ENCODE measurements at regions not wholly inside any gene's neighbourhood (a gene's known extent, or its start where the extent isn't known, plus 50 kb on each side); places are given as distances from the start of the nearest gene placed in this dataset.
"Not testable (repeated sequence)": the region's sequence is repeated elsewhere in the genome, so short reads cannot be mapped to it uniquely, and the experiment has no call there.

DNA sequence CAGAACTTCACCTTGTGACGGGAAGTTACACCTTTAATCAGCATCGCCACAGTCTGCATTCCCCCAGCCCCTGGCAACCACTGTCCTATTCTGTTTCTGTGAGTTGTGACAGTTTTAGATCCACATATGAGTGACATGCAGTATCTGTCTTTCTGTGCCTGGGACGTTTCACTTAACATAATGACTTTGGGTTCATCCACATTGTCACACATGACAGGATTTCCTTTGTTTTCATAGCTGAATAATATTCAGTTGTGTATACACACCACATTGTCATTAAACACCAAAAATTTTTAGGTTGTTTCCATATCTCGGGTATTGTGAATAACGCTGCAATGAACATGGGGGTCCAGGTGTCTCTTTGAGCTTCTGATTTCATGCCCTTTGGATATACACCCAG is 62.6 kb upstream of the BDH1 start:
- not testable (repeated sequence) for H3K9ac ChIP-seq (ENCODE audit: low read depth, low read length); ATAC-seq (ENCODE audit: insufficient read depth, low read depth); H3K27me3 ChIP-seq (ENCODE audit: insufficient read depth, low read length, poor library complexity); H3K4me3 ChIP-seq (ENCODE audit: low read depth in 1 of 2, low read length in 2 of 2); H3K79me2 ChIP-seq (ENCODE audit: insufficient read depth, low read length); H4K20me1 ChIP-seq (ENCODE audit: insufficient read depth, low read length); H3K4me2 ChIP-seq (ENCODE audit: insufficient read depth, low read length); H3K27ac ChIP-seq (ENCODE audit: low read length); H3K4me1 ChIP-seq (ENCODE audit: insufficient read depth, low read length); DNase-seq; H2AFZ ChIP-seq (ENCODE audit: low read depth, low read length)
- Histone ChIP-seq H3K36me3 (ENCODE audit: insufficient read depth, low read length) (peaks cover 81% of the 10 kb centered on the region), H3K9me3 (ENCODE audit: insufficient read depth, low read length, severe bottlenecking) (peaks cover 20% of the 10 kb centered on the region)

DNA sequence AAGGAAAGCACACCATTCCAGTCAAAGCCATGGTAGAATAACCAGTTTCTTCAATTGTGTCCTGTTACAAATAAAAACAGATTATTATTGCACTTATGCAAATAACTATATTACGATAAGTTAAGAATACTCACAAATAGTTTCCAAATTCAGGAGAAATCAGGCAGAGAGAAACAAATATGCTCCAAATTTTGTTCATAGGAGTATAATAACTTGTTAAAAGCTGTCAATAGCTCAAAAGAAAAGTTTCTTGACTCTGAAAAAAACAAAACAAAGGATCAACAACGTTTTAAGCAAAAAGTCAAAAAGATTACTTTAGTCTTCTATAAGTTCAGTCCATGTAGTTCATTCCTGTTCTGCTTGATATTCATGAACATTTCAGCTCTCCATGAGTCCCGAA is 59.7 kb upstream of the BDH1 start:
- H3K27ac ChIP-seq (ENCODE audit: low read length), result no peak overlapping the region
- peaks cover 87% of the 10 kb centered on the region for H3K36me3 ChIP-seq (ENCODE audit: insufficient read depth, low read length)

GRCh38 chr3:197614134-197614533 is 58.4 kb upstream of the BDH1 start:
- not testable (repeated sequence) for H3K4me1 ChIP-seq (ENCODE audit: insufficient read depth, low read length); ATAC-seq (ENCODE audit: insufficient read depth, low read depth); H3K79me2 ChIP-seq (ENCODE audit: insufficient read depth, low read length); H3K4me3 ChIP-seq (ENCODE audit: low read depth in 1 of 2, low read length in 2 of 2); H3K27ac ChIP-seq (ENCODE audit: low read length); H3K9ac ChIP-seq (ENCODE audit: low read depth, low read length); H2AFZ ChIP-seq (ENCODE audit: low read depth, low read length); H4K20me1 ChIP-seq (ENCODE audit: insufficient read depth, low read length); H3K27me3 ChIP-seq (ENCODE audit: insufficient read depth, low read length, poor library complexity); DNase-seq; H3K4me2 ChIP-seq (ENCODE audit: insufficient read depth, low read length)
- Histone ChIP-seq H3K9me3 (ENCODE audit: insufficient read depth, low read length, severe bottlenecking) (peaks cover 20% of the 10 kb centered on the region), H3K36me3 (ENCODE audit: insufficient read depth, low read length) (peaks cover 86% of the 10 kb centered on the region)

More for the DNA sequence above, 59.7 kb upstream of the BDH1 start:
- TF ChIP-seq, protein P1, sequence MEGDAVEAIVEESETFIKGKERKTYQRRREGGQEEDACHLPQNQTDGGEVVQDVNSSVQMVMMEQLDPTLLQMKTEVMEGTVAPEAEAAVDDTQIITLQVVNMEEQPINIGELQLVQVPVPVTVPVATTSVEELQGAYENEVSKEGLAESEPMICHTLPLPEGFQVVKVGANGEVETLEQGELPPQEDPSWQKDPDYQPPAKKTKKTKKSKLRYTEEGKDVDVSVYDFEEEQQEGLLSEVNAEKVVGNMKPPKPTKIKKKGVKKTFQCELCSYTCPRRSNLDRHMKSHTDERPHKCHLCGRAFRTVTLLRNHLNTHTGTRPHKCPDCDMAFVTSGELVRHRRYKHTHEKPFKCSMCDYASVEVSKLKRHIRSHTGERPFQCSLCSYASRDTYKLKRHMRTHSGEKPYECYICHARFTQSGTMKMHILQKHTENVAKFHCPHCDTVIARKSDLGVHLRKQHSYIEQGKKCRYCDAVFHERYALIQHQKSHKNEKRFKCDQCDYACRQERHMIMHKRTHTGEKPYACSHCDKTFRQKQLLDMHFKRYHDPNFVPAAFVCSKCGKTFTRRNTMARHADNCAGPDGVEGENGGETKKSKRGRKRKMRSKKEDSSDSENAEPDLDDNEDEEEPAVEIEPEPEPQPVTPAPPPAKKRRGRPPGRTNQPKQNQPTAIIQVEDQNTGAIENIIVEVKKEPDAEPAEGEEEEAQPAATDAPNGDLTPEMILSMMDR (IDR thresholded peaks at IDR 0.05; ENCODE audit: borderline replicate concordance, extremely low read depth, low read length, poor library complexity, severe bottlenecking), result no peak
- TF ChIP-seq EZH2 (IDR thresholded peaks at IDR 0.05; ENCODE audit: borderline replicate concordance, low read depth, low read length, severe bottlenecking), result no peak
- ATAC-seq (ENCODE audit: insufficient read depth, low read depth), result no peak
- no peaks in the 10 kb centered on the region for H3K27me3 ChIP-seq (ENCODE audit: insufficient read depth, low read length, poor library complexity)
- no peak overlapping the region for H3K9ac ChIP-seq (ENCODE audit: low read depth, low read length)
- no peaks in the 10 kb centered on the region for H3K4me1 ChIP-seq (ENCODE audit: insufficient read depth, low read length)
- no peak overlapping the region for H2AFZ ChIP-seq (ENCODE audit: low read depth, low read length)
- peaks cover 20% of the 10 kb centered on the region for H3K9me3 ChIP-seq (ENCODE audit: insufficient read depth, low read length, severe bottlenecking)
- no peak overlapping the region for H3K4me2 ChIP-seq (ENCODE audit: insufficient read depth, low read length)
- no peak for DNase-seq
- no peaks in the 10 kb centered on the region for H3K79me2 ChIP-seq (ENCODE audit: insufficient read depth, low read length)
- no peak overlapping the region for H3K4me3 ChIP-seq (ENCODE audit: low read depth in 1 of 2, low read length in 2 of 2)
- H4K20me1 ChIP-seq (ENCODE audit: insufficient read depth, low read length), result no peaks in the 10 kb centered on the region

- TF ChIP-seq, protein P1 (IDR thresholded peaks at IDR 0.05; ENCODE audit: borderline replicate concordance, extremely low read depth, low read length, poor library complexity, severe bottlenecking), result no peak
- no peak for TF ChIP-seq EZH2 (IDR thresholded peaks at IDR 0.05; ENCODE audit: borderline replicate concordance, low read depth, low read length, severe bottlenecking)
- no peaks in the 10 kb centered on the region for H3K4me1 ChIP-seq (ENCODE audit: insufficient read depth, low read length)
- H3K4me3 ChIP-seq (ENCODE audit: low read depth in 1 of 2, low read length in 2 of 2), result no peak overlapping the region
- DNase-seq, result no peak
- no peaks in the 10 kb centered on the region for H4K20me1 ChIP-seq (ENCODE audit: insufficient read depth, low read length)
- H3K79me2 ChIP-seq (ENCODE audit: insufficient read depth, low read length), result no peaks in the 10 kb centered on the region
- ATAC-seq (ENCODE audit: insufficient read depth, low read depth), result no peak
- no peak overlapping the region for H3K27ac ChIP-seq (ENCODE audit: low read length)
- H3K9me3 ChIP-seq (ENCODE audit: insufficient read depth, low read length, severe bottlenecking), result peaks cover 20% of the 10 kb centered on the region
- H3K4me2 ChIP-seq (ENCODE audit: insufficient read depth, low read length), result no peak overlapping the region
- peaks cover 86% of the 10 kb centered on the region for H3K36me3 ChIP-seq (ENCODE audit: insufficient read depth, low read length)
- no peak overlapping the region for H2AFZ ChIP-seq (ENCODE audit: low read depth, low read length)
- H3K27me3 ChIP-seq (ENCODE audit: insufficient read depth, low read length, poor library complexity), result no peaks in the 10 kb centered on the region
- no peak overlapping the region for H3K9ac ChIP-seq (ENCODE audit: low read depth, low read length)
These were observed 57.4 kb upstream of the BDH1 start for GRCh38 chr3:197613199-197613598.
